ENCODE measurements at regions not wholly inside any gene's neighbourhood (a gene's known extent, or its start where the extent isn't known, plus 50 kb on each side); places are given as distances from the start of the nearest gene placed in this dataset.

GRCh38 chr17:70868149-70868548, 698.8 kb downstream of the KCNJ2 start:
- no peak for TF ChIP-seq CTCF (IDR thresholded peaks at IDR 0.05)
- no peak for TF ChIP-seq POLR2A (IDR thresholded peaks at IDR 0.05)
- no peak for DNase-seq (ENCODE audit: low spot score in 2 of 2)
- 93 to 95% methylated on average over 2 of the region's 2 CpGs for WGBS, 2 donors
- no peak overlapping the region for H3K4me3 ChIP-seq (ENCODE audit: low read depth, poor library complexity, severe bottlenecking)
- intact Hi-C loops (cut with DNase I; ENCODE audit: low total_unique reads) = no loop called here

GRCh38 chr17:70869402-70870085, 700.2 kb downstream of the KCNJ2 start:
- no peak for DNase-seq (ENCODE audit: low spot score in 2 of 2)
- intact Hi-C loops (cut with DNase I; ENCODE audit: low total_unique reads) = no loop called here
- TF ChIP-seq CTCF (IDR thresholded peaks at IDR 0.05) (no peak), POLR2A (IDR thresholded peaks at IDR 0.05) (no peak)
- 56 to 64% methylated on average over 2 of the region's 2 CpGs for WGBS, 2 donors
- H3K4me3 ChIP-seq (ENCODE audit: low read depth, poor library complexity, severe bottlenecking) = no peak overlapping the region

- no peak for TF ChIP-seq POLR2A (IDR thresholded peaks at IDR 0.05)
- no peak for TF ChIP-seq CTCF (IDR thresholded peaks at IDR 0.05)
- intact Hi-C loops (cut with DNase I; ENCODE audit: low total_unique reads) = no loop called here
- H3K4me3 ChIP-seq (ENCODE audit: low read depth, poor library complexity, severe bottlenecking) = no peak overlapping the region
- 17 to 25% methylated on average over 1 of the region's 1 CpG for WGBS, 2 donors
- DNase-seq (ENCODE audit: low spot score in 2 of 2) = no peak
These were observed 702.0 kb downstream of the KCNJ2 start for GRCh38 chr17:70871180-70871818.

- H3K4me3 ChIP-seq (ENCODE audit: low read depth, poor library complexity, severe bottlenecking) = no peak overlapping the region
- TF ChIP-seq CTCF (IDR thresholded peaks at IDR 0.05) (no peak), POLR2A (IDR thresholded peaks at IDR 0.05) (no peak)
- DNase-seq (ENCODE audit: low spot score in 2 of 2) = no peak
- 33 to 38% methylated on average over 3 of the region's 3 CpGs for WGBS, 2 donors
- intact Hi-C loops (cut with DNase I; ENCODE audit: low total_unique reads) = no loop called here
These were observed 702.8 kb downstream of the KCNJ2 start for GRCh38 chr17:70872103-70872502.

- intact Hi-C loops (cut with DNase I; ENCODE audit: low total_unique reads) = no loop called here
- 78 to 92% methylated on average over 2 of the region's 2 CpGs for WGBS, 2 donors
- DNase-seq (ENCODE audit: low spot score in 2 of 2) = no peak
- H3K4me3 ChIP-seq (ENCODE audit: low read depth, poor library complexity, severe bottlenecking) = no peak overlapping the region
- TF ChIP-seq CTCF (IDR thresholded peaks at IDR 0.05) (no peak), POLR2A (IDR thresholded peaks at IDR 0.05) (no peak)
These were observed 706.5 kb downstream of the KCNJ2 start for GRCh38 chr17:70875729-70876310.
